GM21825 (cell line): ENCODE measurements at regions not wholly inside any gene's neighbourhood (a gene's known extent, or its start where the extent isn't known, plus 50 kb on each side); places are given as distances from the start of the nearest gene placed in this dataset.
"Not testable (repeated sequence)": the region's sequence is repeated elsewhere in the genome, so short reads cannot be mapped to it uniquely, and the experiment has no call there.

Experiments used
- ATAC-seq: cut with Tn5 transposase; IDR thresholded peaks from one replicate; pipeline ENCODE4 v1.9.1; 2021; ENCODE audit warnings: mild to moderate bottlenecking, moderate library complexity; ENCODE audit not compliant: unreplicated experiment

GRCh38 chr16:48059190-48059589 lies 96.6 kb downstream of the ABCC12 start:
- ATAC-seq: not testable (repeated sequence)

- no peak for ATAC-seq
Measured at GRCh38 chr16:48057048-48057447, 98.7 kb downstream of the ABCC12 start.

GRCh38 chr16:48054881-48055601 lies 100.8 kb downstream of the ABCC12 start:
- ATAC-seq: peak; percentile 72

- ATAC-seq: no peak
Measured at GRCh38 chr16:48053418-48053745, 102.4 kb downstream of the ABCC12 start.

- no peak for ATAC-seq
Measured at GRCh38 chr16:48052731-48053417, 102.9 kb downstream of the ABCC12 start.

GRCh38 chr16:48050871-48051270 lies 104.9 kb downstream of the ABCC12 start:
- no peak for ATAC-seq

GRCh38 chr16:48049847-48050246 lies 105.9 kb downstream of the ABCC12 start:
- no peak for ATAC-seq

- no peak for ATAC-seq
Measured at GRCh38 chr16:48047720-48048119, 108.1 kb downstream of the ABCC12 start.

GRCh38 chr16:48047241-48047640 lies 108.6 kb downstream of the ABCC12 start:
- ATAC-seq: no peak

GRCh38 chr16:48044117-48044516 lies 111.7 kb downstream of the ABCC12 start:
- ATAC-seq: no peak

GRCh38 chr16:48041981-48042421 lies 113.8 kb downstream of the ABCC12 start:
- no peak for ATAC-seq

- ATAC-seq: no peak
Measured at GRCh38 chr16:48035142-48035541, 120.7 kb downstream of the ABCC12 start.

GRCh38 chr16:48030926-48031325 lies 124.9 kb downstream of the ABCC12 start:
- ATAC-seq: no peak

- ATAC-seq: no peak
Measured at GRCh38 chr16:48029768-48030167, 126.0 kb downstream of the ABCC12 start.

- no peak for ATAC-seq
Measured at GRCh38 chr16:48025359-48025758, 130.4 kb downstream of the ABCC12 start.

- ATAC-seq: no peak
Measured at GRCh38 chr16:48024042-48024441, 131.8 kb downstream of the ABCC12 start.

GRCh38 chr16:48022496-48022895 lies 133.3 kb downstream of the ABCC12 start:
- no peak for ATAC-seq

GRCh38 chr16:48020617-48021016 lies 135.2 kb downstream of the ABCC12 start:
- ATAC-seq: not testable (repeated sequence)

GRCh38 chr16:48014349-48015135 lies 141.3 kb downstream of the ABCC12 start:
- ATAC-seq: no peak

- no peak for ATAC-seq
Measured at GRCh38 chr16:48013491-48013901, 142.3 kb downstream of the ABCC12 start.

- no peak for ATAC-seq
Measured at GRCh38 chr16:48011878-48012658, 143.7 kb downstream of the ABCC12 start.
